ENCODE measurements at regions not wholly inside any gene's neighbourhood (a gene's known extent, or its start where the extent isn't known, plus 50 kb on each side); places are given as distances from the start of the nearest gene placed in this dataset.

GRCh38 chr3:22476976-22477375 lies 726.0 kb upstream of the ZNF385D start:
- Histone ChIP-seq H3K18ac (ENCODE audit: insufficient read length, low read depth, low read length) (no peak overlapping the region), H4K20me1 (ENCODE audit: control insufficient read depth, insufficient read depth, insufficient read length) (no peaks in the 10 kb centered on the region), H3K27ac (ENCODE audit: insufficient read length, low read depth, low read length) (no peak overlapping the region), H3K9me3 (ENCODE audit: control insufficient read depth, low read depth, low read length) (no peaks in the 10 kb centered on the region), H3K23ac (ENCODE audit: insufficient read length, low read depth, low read length) (no peak overlapping the region), H2BK15ac (ENCODE audit: low read depth, low read length) (no peak overlapping the region), H3K56ac (ENCODE audit: insufficient read length, low read depth, low read length) (no peak overlapping the region), H2BK5ac (ENCODE audit: insufficient read length, low read length) (no peak overlapping the region), H2BK12ac (ENCODE audit: insufficient read length, low read depth, low read length) (no peak overlapping the region), H2AFZ (ENCODE audit: low read length) (no peak overlapping the region), H3K4me2 (ENCODE audit: insufficient read depth, insufficient read length, low read length) (no peak overlapping the region), H4K91ac (ENCODE audit: insufficient read length, low read depth, low read length) (no peak overlapping the region), H4K5ac (ENCODE audit: insufficient read length, low read depth, low read length) (no peak overlapping the region), H2AK5ac (ENCODE audit: insufficient read length, low read length) (no peak overlapping the region), H3K4me1 (ENCODE audit: insufficient read depth, low read length) (no peaks in the 10 kb centered on the region), H2BK20ac (ENCODE audit: low read depth, low read length, poor library complexity, severe bottlenecking) (no peak overlapping the region), H2BK120ac (ENCODE audit: low read depth, low read length, poor library complexity, severe bottlenecking) (no peak overlapping the region), H3K4ac (ENCODE audit: low read depth, low read length) (no peak overlapping the region), H3T11ph (ENCODE audit: low read length) (no peak overlapping the region), H3K9ac (ENCODE audit: extremely low read depth, insufficient read length, low read length) (no peak overlapping the region), H3K23me2 (ENCODE audit: insufficient read length, low read depth, low read length, poor library complexity, severe bottlenecking) (no peaks in the 10 kb centered on the region), H4K8ac (replicated peaks; ENCODE audit: insufficient read length, low read depth, low read length) (no peak overlapping the region), H3K14ac (ENCODE audit: insufficient read depth, low read length) (no peak overlapping the region), H3K79me1 (ENCODE audit: insufficient read depth, low read depth, low read length, poor library complexity, severe bottlenecking) (no peaks in the 10 kb centered on the region), H3K27me3 (ENCODE audit: insufficient read depth, low read length) (no peaks in the 10 kb centered on the region), H3K79me2 (ENCODE audit: insufficient read depth, low read length) (no peaks in the 10 kb centered on the region)
- no CpG with 5 or more reads among the region's 1 CpG for WGBS (ENCODE audit: extremely low coverage, insufficient read length, low lambda C conversion rate)
- Mint-ChIP-seq H3K9me3 (no peaks in the 10 kb centered on the region), H3K36me3 (ENCODE audit: insufficient read depth in 1 of 3, low read depth in 3 of 3) (no peaks in the 10 kb centered on the region), H3K27ac (0 out of 7 replicates have a peak overlapping the region, but pooled peaks of 1 of the 3 experiments have one; percentile 30), H3K4me1 (no peaks in the 10 kb centered on the region), H3K4me3 (no peak overlapping the region), H3K27me3 (ENCODE audit: low read depth) (no peaks in the 10 kb centered on the region)
- DNase-seq = no peak
- no peak for TF ChIP-seq CTCF (conservative IDR thresholded peaks at IDR 0.05)
